Cardiac fibroblast (primary cell): ENCODE measurements at regions not wholly inside any gene's neighbourhood (a gene's known extent, or its start where the extent isn't known, plus 50 kb on each side); places are given as distances from the start of the nearest gene placed in this dataset.

Experiments
- DNase-seq, 2 donors: peaks; one replicate each; pipeline versions ENCODE4 v3.0.0 to v3.0.0-alpha.2; 2010; ENCODE audit warnings: low read depth in 2 of 2
- H3K4me3 ChIP-seq, 2 donors: replicated peaks in 1 of 2; 1 replicate in 1 of 2; 2 replicates in 1 of 2; pipeline ENCODE4 v1.5.1; 2011; ENCODE audit warnings: low read depth in 2 of 2, low read length in 2 of 2, mild to moderate bottlenecking in 2 of 2, moderate library complexity in 1 of 2
- TF ChIP-seq, protein P1 (sequence below): IDR thresholded peaks from one replicate; pipeline ENCODE4 v1.5.1; 2011; ENCODE audit warnings: low read depth, mild to moderate bottlenecking, low read length, inconsistent platforms

- H3K4me3 ChIP-seq: no peak overlapping the region
- TF ChIP-seq, protein P1, sequence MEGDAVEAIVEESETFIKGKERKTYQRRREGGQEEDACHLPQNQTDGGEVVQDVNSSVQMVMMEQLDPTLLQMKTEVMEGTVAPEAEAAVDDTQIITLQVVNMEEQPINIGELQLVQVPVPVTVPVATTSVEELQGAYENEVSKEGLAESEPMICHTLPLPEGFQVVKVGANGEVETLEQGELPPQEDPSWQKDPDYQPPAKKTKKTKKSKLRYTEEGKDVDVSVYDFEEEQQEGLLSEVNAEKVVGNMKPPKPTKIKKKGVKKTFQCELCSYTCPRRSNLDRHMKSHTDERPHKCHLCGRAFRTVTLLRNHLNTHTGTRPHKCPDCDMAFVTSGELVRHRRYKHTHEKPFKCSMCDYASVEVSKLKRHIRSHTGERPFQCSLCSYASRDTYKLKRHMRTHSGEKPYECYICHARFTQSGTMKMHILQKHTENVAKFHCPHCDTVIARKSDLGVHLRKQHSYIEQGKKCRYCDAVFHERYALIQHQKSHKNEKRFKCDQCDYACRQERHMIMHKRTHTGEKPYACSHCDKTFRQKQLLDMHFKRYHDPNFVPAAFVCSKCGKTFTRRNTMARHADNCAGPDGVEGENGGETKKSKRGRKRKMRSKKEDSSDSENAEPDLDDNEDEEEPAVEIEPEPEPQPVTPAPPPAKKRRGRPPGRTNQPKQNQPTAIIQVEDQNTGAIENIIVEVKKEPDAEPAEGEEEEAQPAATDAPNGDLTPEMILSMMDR: no peak
- DNase-seq: no peak
Observed at GRCh38 chr2:17184512-17184911, 333.7 kb downstream of the RAD51AP2 start.

DNA sequence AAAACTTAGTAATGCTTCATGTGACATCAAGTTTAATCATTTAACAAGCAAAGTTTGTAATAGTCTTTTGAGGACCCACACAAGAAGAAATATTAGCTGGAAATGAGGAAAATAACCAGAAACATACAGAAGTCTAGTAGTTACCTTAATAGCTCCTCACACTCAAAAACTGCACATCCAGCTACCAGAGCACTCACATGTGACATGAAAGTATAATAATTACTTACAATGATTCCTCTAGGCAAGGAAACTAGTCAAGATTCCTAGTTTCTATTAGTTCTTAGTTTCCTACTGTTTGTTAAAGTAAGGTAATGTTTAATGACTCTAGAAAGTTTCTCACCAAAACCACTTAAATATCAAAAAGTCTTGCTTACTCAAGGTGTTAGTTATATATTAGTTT lies 335.8 kb downstream of the RAD51AP2 start:
- TF ChIP-seq, protein P1: no peak
- no peak for DNase-seq
- no peak overlapping the region for H3K4me3 ChIP-seq

- no peak overlapping the region for H3K4me3 ChIP-seq
- TF ChIP-seq, protein P1: no peak
- no peak for DNase-seq
Observed at GRCh38 chr2:17181051-17181752, 337.0 kb downstream of the RAD51AP2 start.

- no peak for DNase-seq
- TF ChIP-seq, protein P1: no peak
- no peak overlapping the region for H3K4me3 ChIP-seq
Observed at GRCh38 chr2:17179145-17179808, 339.0 kb downstream of the RAD51AP2 start.

GRCh38 chr2:17177088-17177487 lies 341.2 kb downstream of the RAD51AP2 start:
- DNase-seq: no peak
- TF ChIP-seq, protein P1: no peak
- H3K4me3 ChIP-seq: no peak overlapping the region

- H3K4me3 ChIP-seq: no peak overlapping the region
- TF ChIP-seq, protein P1: peak; percentile 43
- DNase-seq: peak; percentile 12 to 17
Observed at GRCh38 chr2:17171446-17172049, 346.7 kb downstream of the RAD51AP2 start.
